Activated CD8-positive, alpha-beta T cell treated with anti-CD3 and anti-CD28 coated beads, Interleukin-2, amount 10 ng/mL, durations not matched to agents 7 days and 5 days (primary cell): ENCODE measurements at regions not wholly inside any gene's neighbourhood (a gene's known extent, or its start where the extent isn't known, plus 50 kb on each side); places are given as distances from the start of the nearest gene placed in this dataset.
A peak's percentile ranks its signal among the peaks of the same experiment; 100 is the strongest.

ENCODE experiments used
- ATAC-seq: fragments of 150-1000 bp; cut with Tn5 transposase; one replicate; pipeline ENCODE4 v1.10.0; 2021; ENCODE audit warnings: moderate library complexity
- CTCF ChIA-PET: fragments of 350-600 bp; sonication (Branson Sonifier 250); formaldehyde crosslinking; loops from one replicate; lab custom pipeline; 2021; ENCODE audit warnings: antibody characterized with exemption; lab: Charles Lee
- POLR2A ChIA-PET: fragments of 350-600 bp; sonication (Branson Sonifier 250); formaldehyde crosslinking; loops from one replicate; lab custom pipeline; 2021; ENCODE audit warnings: antibody characterized with exemption; lab: Charles Lee
- DNase-seq: peaks from one replicate; pipeline ENCODE4 v3.0.0-alpha.2; 2020
- H3K27ac Mint-ChIP-seq: one replicate; pipeline ENCODE4 v1.8.0; 2021; ENCODE audit warnings: mild to moderate bottlenecking, mixed read lengths
- H3K27me3 Mint-ChIP-seq: one replicate; pipeline ENCODE4 v1.8.0; 2021; ENCODE audit warnings: low read depth, mixed read lengths
- H3K36me3 Mint-ChIP-seq: one replicate; pipeline ENCODE4 v1.8.0; 2021; ENCODE audit warnings: low read depth, mixed read lengths
- H3K4me1 Mint-ChIP-seq: one replicate; pipeline ENCODE4 v1.8.0; 2021; ENCODE audit warnings: low read depth, mixed read lengths
- H3K4me3 Mint-ChIP-seq: one replicate; pipeline ENCODE4 v1.8.0; 2021; ENCODE audit warnings: mild to moderate bottlenecking, mixed read lengths
- H3K9me3 Mint-ChIP-seq: one replicate; pipeline ENCODE4 v1.8.0; 2022; ENCODE audit warnings: mixed read lengths; ENCODE audit not compliant: insufficient read depth

- Mint-ChIP-seq H3K27me3 (no peaks in the 10 kb centered on the region), H3K9me3 (peaks cover 11% of the 10 kb centered on the region), H3K4me3 (no peak overlapping the region), H3K36me3 (no peaks in the 10 kb centered on the region), H3K27ac (no peak overlapping the region), H3K4me1 (no peaks in the 10 kb centered on the region)
- ChIA-PET CTCF (no interaction called here), POLR2A (no interaction called here)
- DNase-seq (no peak), ATAC-seq (no peak)
Measured at GRCh38 chr16:16821261-16821660, 442.3 kb downstream of the NPIPA7 start.

- H3K27ac Mint-ChIP-seq: no peak overlapping the region
- POLR2A ChIA-PET: no interaction called here
- no peak overlapping the region for H3K4me3 Mint-ChIP-seq
- ATAC-seq: no peak
- no peak for DNase-seq
- no peaks in the 10 kb centered on the region for H3K27me3 Mint-ChIP-seq
- no peaks in the 10 kb centered on the region for H3K36me3 Mint-ChIP-seq
- H3K4me1 Mint-ChIP-seq: no peaks in the 10 kb centered on the region
- H3K9me3 Mint-ChIP-seq: no peaks in the 10 kb centered on the region
- CTCF ChIA-PET: no interaction called here
Measured at GRCh38 chr16:16828913-16829398, 450.0 kb downstream of the NPIPA7 start.

- H3K27me3 Mint-ChIP-seq: no peaks in the 10 kb centered on the region
- ChIA-PET CTCF (no interaction called here), POLR2A (no interaction called here)
- H3K4me3 Mint-ChIP-seq: no peak overlapping the region
- ATAC-seq: no peak
- no peak for DNase-seq
- no peaks in the 10 kb centered on the region for H3K9me3 Mint-ChIP-seq
- no peaks in the 10 kb centered on the region for H3K36me3 Mint-ChIP-seq
- H3K27ac Mint-ChIP-seq: no peak overlapping the region
- no peaks in the 10 kb centered on the region for H3K4me1 Mint-ChIP-seq
Measured at GRCh38 chr16:16830401-16830800, 451.5 kb downstream of the NPIPA7 start.

GRCh38 chr16:16830973-16831372 lies 452.0 kb downstream of the NPIPA7 start:
- H3K4me1 Mint-ChIP-seq: no peaks in the 10 kb centered on the region

GRCh38 chr16:16833165-16833564 lies 454.2 kb downstream of the NPIPA7 start:
- no peak overlapping the region for H3K4me3 Mint-ChIP-seq
- H3K27me3 Mint-ChIP-seq: no peaks in the 10 kb centered on the region
- POLR2A ChIA-PET: no interaction called here
- CTCF ChIA-PET: no interaction called here
- H3K36me3 Mint-ChIP-seq: no peaks in the 10 kb centered on the region
- H3K4me1 Mint-ChIP-seq: no peaks in the 10 kb centered on the region
- H3K9me3 Mint-ChIP-seq: no peaks in the 10 kb centered on the region
- ATAC-seq (no peak), DNase-seq (no peak)
- H3K27ac Mint-ChIP-seq: no peak overlapping the region

More at GRCh38 chr16:16830973-16831372, 452.0 kb downstream of the NPIPA7 start:
- DNase-seq (no peak), ATAC-seq (no peak)
- ChIA-PET POLR2A (no interaction called here), CTCF (no interaction called here)
- Mint-ChIP-seq H3K27me3 (no peaks in the 10 kb centered on the region), H3K4me3 (no peak overlapping the region), H3K27ac (no peak overlapping the region), H3K36me3 (no peaks in the 10 kb centered on the region), H3K9me3 (no peaks in the 10 kb centered on the region)

- no peaks in the 10 kb centered on the region for H3K4me1 Mint-ChIP-seq
- ATAC-seq: no peak
- no peak overlapping the region for H3K27ac Mint-ChIP-seq
- CTCF ChIA-PET: no interaction called here
- POLR2A ChIA-PET: no interaction called here
- no peaks in the 10 kb centered on the region for H3K36me3 Mint-ChIP-seq
- H3K27me3 Mint-ChIP-seq: peaks cover 2% of the 10 kb centered on the region
- no peaks in the 10 kb centered on the region for H3K9me3 Mint-ChIP-seq
- no peak for DNase-seq
- no peak overlapping the region for H3K4me3 Mint-ChIP-seq
Measured at GRCh38 chr16:16850274-16850673, 471.3 kb downstream of the NPIPA7 start.

GRCh38 chr16:16857012-16857411 lies 478.1 kb downstream of the NPIPA7 start:
- Mint-ChIP-seq H3K9me3 (no peaks in the 10 kb centered on the region), H3K27ac (no peak overlapping the region), H3K36me3 (no peaks in the 10 kb centered on the region), H3K4me1 (peaks cover 3% of the 10 kb centered on the region), H3K27me3 (peaks cover 7% of the 10 kb centered on the region), H3K4me3 (no peak overlapping the region)
- POLR2A ChIA-PET: no interaction called here
- DNase-seq: no peak
- no peak for ATAC-seq
- CTCF ChIA-PET: no interaction called here

- H3K9me3 Mint-ChIP-seq: no peaks in the 10 kb centered on the region
- peaks cover 3% of the 10 kb centered on the region for H3K4me1 Mint-ChIP-seq
- DNase-seq (no peak), ATAC-seq (no peak)
- no peak overlapping the region for H3K27ac Mint-ChIP-seq
- no peak overlapping the region for H3K4me3 Mint-ChIP-seq
- ChIA-PET POLR2A (no interaction called here), CTCF (no interaction called here)
- no peaks in the 10 kb centered on the region for H3K36me3 Mint-ChIP-seq
- H3K27me3 Mint-ChIP-seq: peaks cover 7% of the 10 kb centered on the region
Measured at GRCh38 chr16:16857603-16858283, 478.8 kb downstream of the NPIPA7 start.

GRCh38 chr16:16861546-16861945 lies 482.6 kb downstream of the NPIPA7 start:
- Mint-ChIP-seq H3K36me3 (no peaks in the 10 kb centered on the region), H3K4me1 (peaks cover 3% of the 10 kb centered on the region), H3K27ac (peak overlapping the region; percentile 20), H3K27me3 (peaks cover 5% of the 10 kb centered on the region), H3K4me3 (no peak overlapping the region), H3K9me3 (no peaks in the 10 kb centered on the region)
- DNase-seq (peak; percentile 71), ATAC-seq (no peak)
- ChIA-PET CTCF (interaction anchor here (0.6 to 1.8 kb wide), 12 partner anchors 13 to 718 kb away, joined by 3 to 7 read pairs (median 4); no protein-coding TSS in a partner anchor), POLR2A (interaction anchor here (0.8 to 1.0 kb wide), 2 partner anchors 337 to 668 kb away, joined by 3 read pairs; no protein-coding TSS in a partner anchor)

- Mint-ChIP-seq H3K9me3 (no peaks in the 10 kb centered on the region), H3K36me3 (no peaks in the 10 kb centered on the region), H3K27me3 (peaks cover 9% of the 10 kb centered on the region), H3K4me1 (peaks cover 3% of the 10 kb centered on the region), H3K4me3 (no peak overlapping the region), H3K27ac (no peak overlapping the region)
- ChIA-PET CTCF (interaction anchor here (1.0 kb wide), 1 partner anchor 10 kb away, joined by 3 read pairs; no protein-coding TSS in a partner anchor), POLR2A (no interaction called here)
- DNase-seq (no peak), ATAC-seq (no peak)
Measured at GRCh38 chr16:16863672-16864071, 484.7 kb downstream of the NPIPA7 start.

GRCh38 chr16:16864536-16864935 lies 485.6 kb downstream of the NPIPA7 start:
- peaks cover 3% of the 10 kb centered on the region for H3K4me1 Mint-ChIP-seq
- CTCF ChIA-PET: interaction anchor here (1.0 kb wide), 1 partner anchor 9 kb away, joined by 3 read pairs; no protein-coding TSS in a partner anchor
- no peak for DNase-seq
- peaks cover 11% of the 10 kb centered on the region for H3K27me3 Mint-ChIP-seq
- ATAC-seq: no peak
- no peaks in the 10 kb centered on the region for H3K36me3 Mint-ChIP-seq
- POLR2A ChIA-PET: no interaction called here
- H3K9me3 Mint-ChIP-seq: no peaks in the 10 kb centered on the region
- no peak overlapping the region for H3K4me3 Mint-ChIP-seq
- H3K27ac Mint-ChIP-seq: no peak overlapping the region

- CTCF ChIA-PET: no interaction called here
- DNase-seq (no peak), ATAC-seq (no peak)
- H3K9me3 Mint-ChIP-seq: no peaks in the 10 kb centered on the region
- H3K27ac Mint-ChIP-seq: no peak overlapping the region
- peaks cover 3% of the 10 kb centered on the region for H3K4me1 Mint-ChIP-seq
- H3K4me3 Mint-ChIP-seq: no peak overlapping the region
- POLR2A ChIA-PET: no interaction called here
- peaks cover 14% of the 10 kb centered on the region for H3K27me3 Mint-ChIP-seq
- H3K36me3 Mint-ChIP-seq: no peaks in the 10 kb centered on the region
Measured at GRCh38 chr16:16865374-16865773, 486.4 kb downstream of the NPIPA7 start.
